Mucosa of stomach (tissue), 1 donor: ENCODE measurements at regions not wholly inside any gene's neighbourhood (a gene's known extent, or its start where the extent isn't known, plus 50 kb on each side); places are given as distances from the start of the nearest gene placed in this dataset.

Experiments
- H3K27me3 ChIP-seq: one replicate; pipeline ENCODE4 v1.7.0; 2013; ENCODE audit warnings: mild to moderate bottlenecking, low read length; ENCODE audit not compliant: control insufficient read depth, insufficient read depth
- H3K36me3 ChIP-seq: one replicate; pipeline ENCODE4 v1.7.0; 2013; ENCODE audit warnings: low read length; ENCODE audit not compliant: control insufficient read depth, insufficient read depth
- H3K4me1 ChIP-seq: one replicate; pipeline ENCODE4 v1.7.0; 2013; ENCODE audit warnings: mild to moderate bottlenecking, low read length; ENCODE audit not compliant: control insufficient read depth, insufficient read depth
- H3K4me3 ChIP-seq: one replicate; pipeline ENCODE4 v1.7.0; 2013; ENCODE audit warnings: low read length
- H3K9ac ChIP-seq: one replicate; pipeline ENCODE4 v1.7.0; 2013; ENCODE audit warnings: mild to moderate bottlenecking, low read length, moderate library complexity
- H3K9me3 ChIP-seq: one replicate; pipeline ENCODE4 v1.7.0; 2013; ENCODE audit warnings: mild to moderate bottlenecking, low read length, moderate library complexity; ENCODE audit not compliant: control insufficient read depth
- donor health status: Pancreatic carcinoma.

DNA sequence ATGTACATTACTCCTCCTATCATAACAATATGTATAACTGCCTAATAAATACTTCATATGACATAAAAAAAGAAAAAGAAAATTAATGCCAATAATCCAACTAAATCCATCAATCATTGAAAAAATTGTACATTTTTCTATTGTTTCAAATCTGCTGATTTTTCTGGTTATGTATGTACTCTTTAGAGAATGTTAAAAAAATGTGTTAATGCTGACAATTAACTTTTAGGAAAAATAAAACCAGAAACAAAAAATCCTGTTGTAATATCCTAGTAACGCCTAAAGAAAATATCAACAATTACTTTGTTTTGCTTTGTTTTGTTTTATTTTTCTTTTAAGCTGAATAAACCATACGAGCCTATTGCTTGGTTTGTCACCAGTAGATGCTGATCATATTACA lies 213.9 kb upstream of the USP25 start:
- H3K27me3 ChIP-seq, result no peaks in the 10 kb centered on the region
- no peaks in the 10 kb centered on the region for H3K36me3 ChIP-seq
- H3K9me3 ChIP-seq, result no peaks in the 10 kb centered on the region
- H3K9ac ChIP-seq, result no peak overlapping the region
- no peak overlapping the region for H3K4me3 ChIP-seq
- no peaks in the 10 kb centered on the region for H3K4me1 ChIP-seq

DNA sequence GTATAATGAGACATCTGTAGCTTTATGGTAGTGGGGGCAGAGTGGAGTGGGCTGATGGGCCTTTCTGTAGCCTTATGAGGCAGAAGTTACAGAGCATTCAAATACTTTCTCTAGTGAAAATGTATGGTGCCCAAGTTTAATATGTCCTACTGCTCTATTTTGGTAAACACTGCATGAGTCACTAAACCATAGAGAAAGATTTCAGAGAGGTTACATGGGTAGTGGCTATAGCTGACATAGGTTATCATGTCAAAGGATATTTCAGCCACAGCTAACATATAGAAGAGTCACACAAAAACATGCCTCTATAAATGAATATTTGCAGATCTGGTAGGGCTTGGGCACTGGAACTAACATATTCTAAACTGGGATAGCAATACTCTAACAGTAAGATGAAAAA lies 212.4 kb upstream of the USP25 start:
- Histone ChIP-seq H3K9ac (no peak overlapping the region), H3K4me1 (no peaks in the 10 kb centered on the region), H3K4me3 (no peak overlapping the region), H3K9me3 (no peaks in the 10 kb centered on the region), H3K27me3 (no peaks in the 10 kb centered on the region), H3K36me3 (no peaks in the 10 kb centered on the region)

DNA sequence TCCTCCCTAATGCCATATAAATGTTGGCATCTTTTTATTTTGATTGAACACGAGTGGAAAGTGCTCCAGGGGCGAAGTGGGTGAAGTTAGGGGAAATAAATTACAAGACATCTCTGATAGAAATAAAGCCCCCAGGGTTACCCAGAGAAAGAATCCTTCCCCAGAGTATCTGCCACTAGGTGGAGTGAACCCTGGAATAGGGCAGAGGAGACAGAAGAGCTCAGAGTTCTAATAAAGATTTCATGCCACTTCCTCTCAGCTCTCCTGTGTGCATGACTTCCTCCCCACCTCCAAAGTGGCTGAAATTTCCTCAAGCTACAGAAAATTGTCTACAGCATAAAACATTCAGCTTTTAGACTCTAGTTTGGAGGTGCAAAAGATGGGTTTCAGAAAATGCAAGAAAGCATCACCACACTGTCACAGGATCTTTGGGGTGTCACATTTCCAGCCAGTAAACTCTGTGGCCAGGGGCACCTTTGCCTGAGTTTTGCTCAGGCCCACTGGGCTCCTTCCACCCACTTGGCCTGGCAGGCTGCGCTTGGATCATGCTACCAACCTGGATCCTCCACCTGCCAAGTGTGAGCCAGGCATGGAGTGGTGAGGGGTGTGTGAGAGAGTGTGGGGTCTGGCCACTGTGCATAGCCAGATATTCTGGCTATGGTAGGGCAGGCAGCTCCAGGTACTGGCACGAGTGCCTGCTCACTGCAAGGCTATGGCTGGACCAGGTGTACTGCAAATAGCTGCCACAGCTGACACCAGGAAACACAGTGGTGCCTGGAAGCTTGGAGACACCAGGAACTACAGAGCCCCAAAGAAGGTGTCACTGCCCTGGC lies 208.8 kb upstream of the USP25 start:
- no peak overlapping the region for H3K4me3 ChIP-seq
- H3K27me3 ChIP-seq, result no peaks in the 10 kb centered on the region
- H3K9me3 ChIP-seq, result no peaks in the 10 kb centered on the region
- no peaks in the 10 kb centered on the region for H3K4me1 ChIP-seq
- H3K9ac ChIP-seq, result no peak overlapping the region
- no peaks in the 10 kb centered on the region for H3K36me3 ChIP-seq

DNA sequence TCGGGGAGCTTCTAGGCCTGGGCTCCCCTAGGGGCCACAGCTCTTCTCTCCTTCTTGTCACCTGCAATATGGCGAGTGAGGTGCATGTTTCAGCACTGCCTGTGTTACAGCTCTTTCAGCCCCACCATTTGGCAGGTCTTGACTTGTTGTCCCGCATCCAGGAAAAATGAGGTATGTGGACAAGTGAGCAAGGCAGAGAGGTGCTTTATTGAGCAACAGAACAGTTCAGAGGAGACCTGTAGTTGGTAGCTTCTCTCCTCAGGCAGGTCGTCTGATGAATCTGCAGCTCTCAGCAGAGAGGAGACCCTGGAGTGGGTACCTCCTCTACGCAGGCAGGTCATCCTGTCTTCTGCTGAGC lies 208.2 kb upstream of the USP25 start:
- Histone ChIP-seq H3K4me1 (no peaks in the 10 kb centered on the region), H3K36me3 (no peaks in the 10 kb centered on the region), H3K9ac (no peak overlapping the region), H3K9me3 (no peaks in the 10 kb centered on the region), H3K4me3 (no peak overlapping the region), H3K27me3 (no peaks in the 10 kb centered on the region)

DNA sequence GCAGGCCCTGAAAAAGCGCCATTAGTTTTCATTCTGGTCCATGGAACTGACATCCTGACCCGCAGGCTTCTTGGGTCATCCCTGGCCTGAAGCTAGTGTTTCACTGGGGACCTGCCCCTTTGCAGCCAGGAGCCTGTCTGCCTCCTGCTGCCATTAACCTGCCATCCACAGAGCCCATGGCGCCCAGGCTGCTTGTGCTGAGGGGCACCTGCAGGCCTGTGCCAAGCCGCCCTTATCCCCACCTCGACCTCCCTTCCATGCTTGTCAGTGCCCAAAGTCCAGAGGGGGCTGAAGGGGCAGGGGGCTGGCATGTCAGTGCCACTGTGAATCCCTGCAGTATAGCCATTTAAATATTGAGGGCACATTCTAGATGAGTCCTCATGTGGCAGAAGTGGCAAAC lies 207.6 kb upstream of the USP25 start:
- no peaks in the 10 kb centered on the region for H3K4me1 ChIP-seq
- no peak overlapping the region for H3K4me3 ChIP-seq
- no peaks in the 10 kb centered on the region for H3K9me3 ChIP-seq
- no peaks in the 10 kb centered on the region for H3K36me3 ChIP-seq
- H3K27me3 ChIP-seq, result no peaks in the 10 kb centered on the region
- H3K9ac ChIP-seq, result no peak overlapping the region

DNA sequence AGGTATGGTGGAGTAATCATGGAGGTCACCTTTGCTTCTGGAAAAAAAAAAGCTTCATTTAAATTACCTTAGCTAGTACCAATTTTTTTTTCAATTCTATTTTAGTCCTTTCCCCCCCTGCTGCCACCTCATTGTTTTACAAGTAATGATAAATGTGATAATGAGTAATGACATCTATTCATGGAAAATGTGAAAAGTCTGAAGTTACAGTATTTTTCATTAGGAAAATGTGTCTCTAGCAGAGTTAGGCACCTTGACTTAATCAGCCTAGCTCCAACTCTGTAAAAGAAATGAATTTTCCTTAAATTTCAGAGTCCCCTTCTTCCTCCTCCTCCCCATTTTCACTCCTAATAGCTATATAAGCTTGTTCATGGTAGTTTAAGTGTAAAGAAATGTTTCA lies 204.9 kb upstream of the USP25 start:
- H3K27me3 ChIP-seq, result no peaks in the 10 kb centered on the region
- H3K4me1 ChIP-seq, result no peaks in the 10 kb centered on the region
- H3K9me3 ChIP-seq, result no peaks in the 10 kb centered on the region
- no peaks in the 10 kb centered on the region for H3K36me3 ChIP-seq
- no peak overlapping the region for H3K4me3 ChIP-seq
- H3K9ac ChIP-seq, result no peak overlapping the region

DNA sequence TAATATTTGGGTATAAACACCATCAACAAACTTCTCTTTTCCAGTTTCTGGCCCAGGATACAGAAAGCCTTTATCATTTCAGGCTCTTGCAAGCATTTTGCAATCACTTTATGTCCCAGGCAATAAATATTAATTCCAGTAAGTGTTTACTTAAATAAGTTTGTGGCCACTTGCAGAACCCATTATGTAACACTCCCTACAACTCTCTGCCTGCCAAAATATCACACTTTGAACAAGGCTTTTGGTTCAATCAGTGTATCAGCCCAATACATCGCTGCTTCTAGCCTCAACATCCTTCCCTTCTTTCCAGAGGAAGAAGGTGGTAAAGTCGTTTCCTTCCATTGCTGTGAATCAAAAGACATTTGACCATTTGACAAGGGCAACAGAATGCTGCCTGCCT lies 203.0 kb upstream of the USP25 start:
- Histone ChIP-seq H3K9me3 (no peaks in the 10 kb centered on the region), H3K36me3 (no peaks in the 10 kb centered on the region), H3K4me3 (no peak overlapping the region), H3K27me3 (no peaks in the 10 kb centered on the region), H3K4me1 (no peaks in the 10 kb centered on the region), H3K9ac (no peak overlapping the region)

DNA sequence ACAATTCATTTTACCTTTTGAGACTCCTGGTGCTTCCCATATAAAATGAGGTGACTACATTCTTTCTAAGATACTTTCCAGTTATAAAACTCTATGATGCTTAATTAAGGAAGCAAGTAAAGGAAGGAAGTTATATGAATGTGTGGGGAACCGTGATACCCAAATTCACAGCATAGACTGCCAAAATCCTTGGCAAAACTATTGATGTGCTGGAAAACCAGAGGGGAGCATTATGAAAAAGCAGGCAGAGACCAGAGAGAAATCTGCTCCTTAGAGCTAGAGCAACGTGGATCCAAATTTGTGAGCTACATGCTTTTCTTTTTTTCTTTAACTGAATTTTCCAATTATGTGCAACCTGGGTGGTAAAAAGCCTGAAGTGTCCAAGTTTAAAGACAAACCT lies 201.4 kb upstream of the USP25 start:
- Histone ChIP-seq H3K36me3 (no peaks in the 10 kb centered on the region), H3K9me3 (no peaks in the 10 kb centered on the region), H3K27me3 (no peaks in the 10 kb centered on the region), H3K9ac (no peak overlapping the region), H3K4me3 (no peak overlapping the region), H3K4me1 (no peaks in the 10 kb centered on the region)

DNA sequence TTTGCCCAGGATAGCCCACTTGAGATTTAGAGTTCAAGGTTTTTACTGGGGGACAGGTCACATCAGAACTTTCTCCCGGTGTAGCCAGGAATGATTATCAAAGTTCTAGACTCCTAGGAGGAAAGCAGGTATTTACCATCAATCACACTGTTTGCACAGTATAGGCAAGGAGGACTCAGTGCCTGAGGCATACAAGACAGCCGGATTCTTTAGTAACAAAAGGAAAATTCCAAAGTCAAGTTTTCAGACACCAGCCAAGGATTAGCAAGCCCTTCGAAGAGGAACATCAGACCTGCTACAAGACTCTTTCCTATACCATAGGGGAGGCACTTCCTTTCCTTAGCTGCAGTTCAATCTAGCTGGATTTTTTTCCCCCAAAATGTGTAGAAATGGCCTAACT lies 197.8 kb upstream of the USP25 start:
- Histone ChIP-seq H3K4me3 (no peak overlapping the region), H3K9me3 (no peaks in the 10 kb centered on the region), H3K4me1 (no peaks in the 10 kb centered on the region), H3K36me3 (no peaks in the 10 kb centered on the region), H3K27me3 (no peaks in the 10 kb centered on the region), H3K9ac (no peak overlapping the region)

DNA sequence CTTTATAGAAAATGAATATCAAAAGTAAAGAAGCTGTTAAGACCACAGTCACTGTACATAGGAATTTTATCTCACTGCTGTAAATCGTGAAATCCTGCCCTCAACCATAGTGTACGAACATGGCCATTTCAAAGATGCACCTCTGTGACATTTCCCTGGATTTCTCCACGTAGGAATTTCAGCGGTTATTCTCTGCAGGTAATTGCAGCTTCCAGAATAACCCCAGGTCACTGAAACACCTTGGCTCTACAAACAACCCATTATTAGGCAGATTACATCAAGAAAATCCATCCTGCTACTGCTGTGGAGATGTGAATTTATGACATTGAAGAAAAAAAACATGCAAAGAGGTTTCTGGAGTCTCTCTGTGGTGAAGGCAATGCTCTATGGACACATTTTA lies 196.2 kb upstream of the USP25 start:
- Histone ChIP-seq H3K4me3 (no peak overlapping the region), H3K9me3 (no peaks in the 10 kb centered on the region), H3K27me3 (no peaks in the 10 kb centered on the region), H3K4me1 (no peaks in the 10 kb centered on the region), H3K9ac (no peak overlapping the region), H3K36me3 (no peaks in the 10 kb centered on the region)

DNA sequence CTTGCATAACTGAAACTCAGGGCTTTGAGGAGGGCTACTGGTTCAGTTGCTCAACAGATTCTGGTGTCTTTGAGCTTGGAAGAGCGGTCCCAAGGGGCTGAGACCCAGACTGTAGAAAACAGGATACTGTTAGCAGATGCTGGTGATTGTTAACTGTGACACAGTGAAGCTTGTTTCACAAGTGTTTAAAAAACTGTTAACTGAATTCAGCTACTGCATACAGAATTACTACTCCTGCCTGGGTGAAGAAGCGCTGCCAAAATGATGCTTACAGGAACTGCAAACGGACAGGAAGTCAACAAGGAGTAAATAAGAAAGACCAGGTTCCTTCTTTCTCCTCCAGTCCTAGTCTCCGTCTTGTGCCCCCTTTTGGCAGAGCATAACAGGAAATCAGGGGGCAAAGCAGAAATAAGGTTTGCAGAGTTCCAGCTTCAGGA lies 195.3 kb upstream of the USP25 start:
- Histone ChIP-seq H3K27me3 (no peaks in the 10 kb centered on the region), H3K4me3 (no peak overlapping the region), H3K9ac (no peak overlapping the region), H3K4me1 (no peaks in the 10 kb centered on the region), H3K9me3 (no peaks in the 10 kb centered on the region), H3K36me3 (no peaks in the 10 kb centered on the region)

DNA sequence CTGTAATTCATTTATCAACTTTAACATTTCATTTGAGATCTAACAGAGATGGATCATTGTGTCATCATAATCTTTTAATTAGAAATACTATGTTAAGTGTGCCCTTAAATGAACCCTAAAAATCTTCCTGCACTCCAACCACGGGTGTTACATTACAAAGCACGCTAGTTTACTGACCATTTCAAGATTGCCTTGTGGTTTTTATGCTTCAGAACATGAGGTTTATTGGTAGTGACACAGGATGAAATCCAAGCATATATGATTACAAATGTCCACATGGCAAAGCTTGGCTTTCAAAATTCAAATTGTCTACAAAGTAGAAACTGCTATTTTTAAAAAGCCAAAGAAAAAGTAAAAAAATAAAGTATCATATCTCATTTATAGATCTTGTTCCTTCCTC lies 190.4 kb upstream of the USP25 start:
- Histone ChIP-seq H3K27me3 (no peaks in the 10 kb centered on the region), H3K4me1 (no peaks in the 10 kb centered on the region), H3K36me3 (no peaks in the 10 kb centered on the region), H3K9ac (no peak overlapping the region), H3K4me3 (no peak overlapping the region), H3K9me3 (no peaks in the 10 kb centered on the region)

DNA sequence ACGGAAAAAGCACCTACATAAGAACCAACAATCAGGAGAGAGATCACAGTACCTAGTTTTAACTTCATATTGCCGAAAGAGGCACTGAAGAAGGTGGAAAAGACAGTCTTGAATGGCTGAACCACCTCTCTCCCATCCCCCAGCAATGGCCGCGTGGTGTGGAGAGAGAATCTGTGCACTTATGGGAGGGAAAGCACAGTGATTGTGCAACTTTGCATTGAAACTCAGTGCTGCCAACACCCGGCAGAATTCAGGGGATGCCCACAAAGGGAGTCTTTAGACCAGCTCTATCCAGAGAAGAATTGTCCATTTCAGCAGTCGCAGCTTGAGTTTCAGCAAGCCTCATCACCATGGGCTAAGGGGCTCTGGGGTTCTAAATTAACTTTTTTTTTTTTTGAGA lies 186.3 kb upstream of the USP25 start:
- Histone ChIP-seq H3K9me3 (no peaks in the 10 kb centered on the region), H3K36me3 (no peaks in the 10 kb centered on the region), H3K9ac (no peak overlapping the region), H3K4me3 (no peak overlapping the region), H3K27me3 (no peaks in the 10 kb centered on the region), H3K4me1 (no peaks in the 10 kb centered on the region)
